ENCODE measurements at regions not wholly inside any gene's neighbourhood (a gene's known extent, or its start where the extent isn't known, plus 50 kb on each side); places are given as distances from the start of the nearest gene placed in this dataset.

- no peak for DNase-seq (ENCODE audit: low spot score)
- TF ChIP-seq CTCF (IDR thresholded peaks at IDR 0.05; ENCODE audit: extremely low read depth, missing control alignments) = no peak
Measured at GRCh38 chr12:115898670-115899069, 378.8 kb downstream of the MED13L start.

GRCh38 chr12:115897729-115898128 lies 379.8 kb downstream of the MED13L start:
- no peak for DNase-seq (ENCODE audit: low spot score)
- TF ChIP-seq CTCF (IDR thresholded peaks at IDR 0.05; ENCODE audit: extremely low read depth, missing control alignments) = no peak

DNA sequence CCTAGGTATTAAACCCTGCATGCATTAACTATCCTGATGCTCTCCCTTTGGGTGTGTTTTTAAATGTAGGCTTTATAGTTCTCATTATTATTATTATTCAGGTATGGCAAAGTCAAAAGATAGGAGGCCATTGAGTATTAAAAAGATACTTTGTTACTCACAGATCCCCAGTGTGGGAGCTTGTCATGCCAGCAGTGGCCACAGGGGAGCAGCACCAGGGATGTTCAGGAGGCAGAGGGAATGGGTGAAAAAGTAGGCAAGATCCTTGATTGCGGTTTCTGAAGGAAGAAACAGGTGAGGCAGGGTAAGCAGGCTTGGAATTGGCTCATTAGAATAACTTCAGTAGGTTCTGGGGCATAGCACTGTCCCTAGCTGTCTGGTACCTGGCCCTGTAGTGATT lies 382.2 kb downstream of the MED13L start:
- no peak for TF ChIP-seq CTCF (IDR thresholded peaks at IDR 0.05; ENCODE audit: extremely low read depth, missing control alignments)
- DNase-seq (ENCODE audit: low spot score) = no peak

DNA sequence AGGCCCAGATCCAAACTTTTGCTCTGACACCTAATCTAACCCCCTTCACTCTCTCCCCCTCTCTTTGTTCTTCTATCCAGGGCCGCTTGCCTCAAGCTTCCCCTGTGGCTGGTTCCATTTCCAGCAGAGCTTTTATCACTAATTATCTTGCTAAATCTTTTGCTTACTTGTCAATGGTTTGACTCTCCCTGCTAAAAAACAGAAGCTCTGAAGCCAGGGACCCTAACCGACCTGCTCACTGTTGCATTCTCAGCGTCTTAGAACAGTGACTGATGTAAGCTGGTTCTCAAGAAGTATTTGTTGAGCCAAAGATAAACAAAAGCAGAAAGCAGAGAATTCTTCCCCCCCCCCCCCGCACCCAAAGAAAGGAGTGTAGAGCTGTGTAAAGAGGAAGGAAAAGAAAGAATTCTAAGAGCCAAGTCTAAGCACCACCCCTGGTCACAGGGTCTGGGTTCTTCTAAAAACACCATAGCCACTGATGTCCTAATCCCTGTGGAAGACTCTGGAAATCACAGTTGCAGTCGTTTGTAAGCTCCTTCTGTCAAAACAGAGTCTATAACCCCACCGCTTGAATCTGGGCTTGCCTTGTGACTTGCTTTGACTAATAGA lies 385.8 kb downstream of the MED13L start:
- no peak for DNase-seq (ENCODE audit: low spot score)
- TF ChIP-seq CTCF (IDR thresholded peaks at IDR 0.05; ENCODE audit: extremely low read depth, missing control alignments) = no peak

GRCh38 chr12:115886666-115887065 lies 390.8 kb downstream of the MED13L start:
- TF ChIP-seq CTCF (IDR thresholded peaks at IDR 0.05; ENCODE audit: extremely low read depth, missing control alignments) = no peak
- no peak for DNase-seq (ENCODE audit: low spot score)

GRCh38 chr12:115885040-115885690 lies 392.3 kb downstream of the MED13L start:
- no peak for TF ChIP-seq CTCF (IDR thresholded peaks at IDR 0.05; ENCODE audit: extremely low read depth, missing control alignments)
- no peak for DNase-seq (ENCODE audit: low spot score)

DNA sequence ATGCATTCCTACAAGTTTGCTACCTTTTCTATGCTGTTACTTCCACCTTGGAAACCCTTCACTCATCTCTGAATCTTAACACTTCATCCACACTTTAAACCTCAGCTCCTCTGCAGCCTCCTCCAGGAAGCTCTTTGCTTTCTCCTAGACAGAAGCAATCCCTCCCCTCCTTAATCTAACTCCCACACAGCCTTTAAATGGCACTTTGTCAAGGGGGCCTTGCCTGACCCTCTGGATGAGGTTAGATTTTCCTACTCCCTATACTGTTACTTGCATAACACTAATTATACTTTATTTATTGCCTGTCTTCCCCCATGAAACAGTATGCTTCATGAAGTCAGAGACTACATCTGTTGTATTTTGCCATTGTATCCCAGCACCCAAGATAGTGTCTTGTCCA lies 394.6 kb downstream of the MED13L start:
- TF ChIP-seq CTCF (IDR thresholded peaks at IDR 0.05; ENCODE audit: extremely low read depth, missing control alignments) = no peak
- DNase-seq (ENCODE audit: low spot score) = no peak

Measured in GM20000 (cell line).